RPMI7951 (cell line): ENCODE measurements at regions not wholly inside any gene's neighbourhood (a gene's known extent, or its start where the extent isn't known, plus 50 kb on each side); places are given as distances from the start of the nearest gene placed in this dataset.
"Not testable (repeated sequence)": the region's sequence is repeated elsewhere in the genome, so short reads cannot be mapped to it uniquely, and the experiment has no call there.

Experiments used
- DNase-seq: peaks from one replicate; pipeline ENCODE4 v3.0.0-alpha.2; 2012; ENCODE audit warnings: low read depth

GRCh38 chr4:18479825-18480224 is 458.3 kb upstream of the LCORL start:
- DNase-seq, result no peak

- DNase-seq, result no peak
Measured at GRCh38 chr4:18463987-18464559, 442.5 kb upstream of the LCORL start.

- DNase-seq, result no peak
Measured at GRCh38 chr4:18458465-18458864, 436.9 kb upstream of the LCORL start.

GRCh38 chr4:18454349-18454748 is 432.8 kb upstream of the LCORL start:
- DNase-seq, result no peak

- no peak for DNase-seq
Measured at GRCh38 chr4:18445110-18445509, 423.6 kb upstream of the LCORL start.

GRCh38 chr4:18444206-18444605 is 422.7 kb upstream of the LCORL start:
- no peak for DNase-seq

- no peak for DNase-seq
Measured at GRCh38 chr4:18442957-18443356, 421.4 kb upstream of the LCORL start.

GRCh38 chr4:18441676-18442075 is 420.1 kb upstream of the LCORL start:
- no peak for DNase-seq

- DNase-seq, result no peak
Measured at GRCh38 chr4:18441203-18441590, 419.6 kb upstream of the LCORL start.

- no peak for DNase-seq
Measured at GRCh38 chr4:18440527-18441202, 419.1 kb upstream of the LCORL start.

- no peak for DNase-seq
Measured at GRCh38 chr4:18439311-18439710, 417.8 kb upstream of the LCORL start.

GRCh38 chr4:18435781-18436180 is 414.2 kb upstream of the LCORL start:
- no peak for DNase-seq

- no peak for DNase-seq
Measured at GRCh38 chr4:18422685-18423084, 401.1 kb upstream of the LCORL start.

GRCh38 chr4:18421519-18421918 is 400.0 kb upstream of the LCORL start:
- no peak for DNase-seq

GRCh38 chr4:18419780-18420179 is 398.2 kb upstream of the LCORL start:
- no peak for DNase-seq

GRCh38 chr4:18418195-18418898 is 396.8 kb upstream of the LCORL start:
- DNase-seq, result not testable (repeated sequence)

- not testable (repeated sequence) for DNase-seq
Measured at GRCh38 chr4:18417651-18418050, 396.1 kb upstream of the LCORL start.

- no peak for DNase-seq
Measured at GRCh38 chr4:18406264-18406663, 384.7 kb upstream of the LCORL start.

- DNase-seq, result no peak
Measured at GRCh38 chr4:18405054-18405453, 383.5 kb upstream of the LCORL start.

- DNase-seq, result no peak
Measured at GRCh38 chr4:18404642-18405041, 383.1 kb upstream of the LCORL start.

GRCh38 chr4:18403327-18403726 is 381.8 kb upstream of the LCORL start:
- DNase-seq, result no peak

GRCh38 chr4:18401868-18402267 is 380.3 kb upstream of the LCORL start:
- no peak for DNase-seq

GRCh38 chr4:18401425-18401824 is 379.9 kb upstream of the LCORL start:
- no peak for DNase-seq
